Endodermal cell (in vitro differentiated cells): ENCODE measurements at regions not wholly inside any gene's neighbourhood (a gene's known extent, or its start where the extent isn't known, plus 50 kb on each side); places are given as distances from the start of the nearest gene placed in this dataset.

Experiments used
- DNase-seq: peaks from one replicate; pipeline ENCODE4 v3.0.0-alpha.2; 2017
- H3K27ac ChIP-seq: 2 replicates; pipeline ENCODE4 v1.5.1; 2013; ENCODE audit warnings: mild to moderate bottlenecking, low read depth, low read length, moderate library complexity
- H3K27me3 ChIP-seq: 2 replicates; pipeline ENCODE4 v1.6.1; 2013; ENCODE audit warnings: mild to moderate bottlenecking, low read length, moderate library complexity; ENCODE audit not compliant: insufficient read depth, control insufficient read depth, poor library complexity, severe bottlenecking
- H3K36me3 ChIP-seq: 2 replicates; pipeline ENCODE4 v1.7.0; 2013; ENCODE audit warnings: mild to moderate bottlenecking, low read length, moderate library complexity; ENCODE audit not compliant: control insufficient read depth, insufficient read depth
- H3K4me1 ChIP-seq: one replicate; pipeline ENCODE4 v1.7.0; 2013; ENCODE audit warnings: low read length; ENCODE audit not compliant: control insufficient read depth, insufficient read depth
- H3K4me3 ChIP-seq: 2 replicates; pipeline ENCODE4 v1.5.1; 2013; ENCODE audit warnings: mild to moderate bottlenecking, low read length, moderate library complexity
- H3K9ac ChIP-seq: 2 replicates; pipeline ENCODE4 v1.6.1; 2013; ENCODE audit warnings: mild to moderate bottlenecking, low read length, moderate library complexity; ENCODE audit not compliant: poor library complexity, severe bottlenecking; ENCODE audit errors: extremely low read depth
- H3K9me3 ChIP-seq: 2 replicates; pipeline ENCODE4 v1.6.1; 2013; ENCODE audit warnings: mild to moderate bottlenecking, low read length, moderate library complexity; ENCODE audit not compliant: control insufficient read depth
- H3K27ac Mint-ChIP-seq: 2 replicates; pipeline ENCODE4 v1.8.0; 2020; ENCODE audit warnings: mixed read lengths
- H3K27me3 Mint-ChIP-seq: 2 replicates; pipeline ENCODE4 v1.8.0; 2021; ENCODE audit warnings: mild to moderate bottlenecking, mixed read lengths; ENCODE audit not compliant: insufficient read depth
- H3K36me3 Mint-ChIP-seq: 2 replicates; pipeline ENCODE4 v1.8.0; 2020; ENCODE audit warnings: low read depth, mixed read lengths
- H3K4me1 Mint-ChIP-seq: 2 replicates; pipeline ENCODE4 v1.8.0; 2020; ENCODE audit warnings: mixed read lengths
- H3K4me3 Mint-ChIP-seq: 2 replicates; pipeline ENCODE4 v1.8.0; 2020; ENCODE audit warnings: mild to moderate bottlenecking, moderate library complexity, mixed read lengths
- H3K9me3 Mint-ChIP-seq: 2 replicates; pipeline ENCODE4 v1.8.0; 2020; ENCODE audit warnings: mild to moderate bottlenecking, mixed read lengths
- CTCF ChIP-seq: fragments of 200-600 bp; sonication (generic); conservative IDR thresholded peaks from 2 replicates; pipeline ENCODE4 v1.5.0; 2021; ENCODE audit warnings: antibody characterized with exemption, mild to moderate bottlenecking
- WGBS, 2 experiments: methylation state at CpG; one replicate each; pipeline versions ENCODE4 v1.1.5 to v1.1.7; 2013; ENCODE audit warnings: missing lambda C conversion rate in 2 of 2, mixed read lengths in 1 of 2; ENCODE audit not compliant: insufficient coverage in 1 of 2, insufficient read length in 1 of 2; 5-methylcytosine and 5-hydroxymethylcytosine counted together

GRCh38 chr11:119874660-119875238, 145.7 kb upstream of the NECTIN1 start:
- H3K4me3 ChIP-seq, result no peak overlapping the region
- Mint-ChIP-seq H3K27me3 (peaks cover 3% of the 10 kb centered on the region), H3K36me3 (no peaks in the 10 kb centered on the region), H3K4me3 (no peak overlapping the region), H3K4me1 (peaks cover 17% of the 10 kb centered on the region), H3K27ac (peak overlapping the region; percentile 35), H3K9me3 (no peaks in the 10 kb centered on the region)
- no peak for TF ChIP-seq CTCF
- peak; percentile 66 for DNase-seq
- peaks cover 17% of the 10 kb centered on the region for H3K4me1 ChIP-seq
- WGBS, 2 experiments, result 69 to 73% methylated on average over 3 to 15 of the region's 15 CpGs
- peak overlapping the region; percentile 33 for H3K27ac ChIP-seq
- no peak overlapping the region for H3K9ac ChIP-seq
- H3K9me3 ChIP-seq, result no peaks in the 10 kb centered on the region
- H3K36me3 ChIP-seq, result no peaks in the 10 kb centered on the region
- peaks cover 10% of the 10 kb centered on the region for H3K27me3 ChIP-seq

GRCh38 chr11:119873761-119874421, 144.9 kb upstream of the NECTIN1 start:
- Mint-ChIP-seq H3K9me3 (no peaks in the 10 kb centered on the region), H3K4me3 (no peak overlapping the region), H3K27me3 (peaks cover 2% of the 10 kb centered on the region), H3K4me1 (peaks cover 17% of the 10 kb centered on the region), H3K36me3 (no peaks in the 10 kb centered on the region), H3K27ac (peak overlapping the region; percentile 35)
- no peaks in the 10 kb centered on the region for H3K9me3 ChIP-seq
- no peak overlapping the region for H3K9ac ChIP-seq
- no peak for TF ChIP-seq CTCF
- no peaks in the 10 kb centered on the region for H3K36me3 ChIP-seq
- 88 to 93% methylated on average over 14 to 17 of the region's 17 CpGs for WGBS, 2 experiments
- peaks cover 16% of the 10 kb centered on the region for H3K4me1 ChIP-seq
- no peak overlapping the region for H3K27ac ChIP-seq
- DNase-seq, result no peak
- no peak overlapping the region for H3K4me3 ChIP-seq
- H3K27me3 ChIP-seq, result peaks cover 10% of the 10 kb centered on the region

GRCh38 chr11:119872611-119873310, 143.8 kb upstream of the NECTIN1 start:
- WGBS, 2 experiments, result 90 to 93% methylated on average over 11 of the region's 11 CpGs
- H3K9me3 ChIP-seq, result no peaks in the 10 kb centered on the region
- peaks cover 10% of the 10 kb centered on the region for H3K27me3 ChIP-seq
- no peak for DNase-seq
- no peaks in the 10 kb centered on the region for H3K36me3 Mint-ChIP-seq
- no peak overlapping the region for H3K4me3 Mint-ChIP-seq
- H3K4me1 ChIP-seq, result peaks cover 16% of the 10 kb centered on the region
- peaks cover 17% of the 10 kb centered on the region for H3K4me1 Mint-ChIP-seq
- no peaks in the 10 kb centered on the region for H3K27me3 Mint-ChIP-seq
- H3K27ac Mint-ChIP-seq, result no peak overlapping the region
- H3K9ac ChIP-seq, result no peak overlapping the region
- no peaks in the 10 kb centered on the region for H3K36me3 ChIP-seq
- no peaks in the 10 kb centered on the region for H3K9me3 Mint-ChIP-seq
- H3K4me3 ChIP-seq, result no peak overlapping the region
- TF ChIP-seq CTCF, result no peak
- no peak overlapping the region for H3K27ac ChIP-seq
